Loucy (cell line): ENCODE measurements at regions not wholly inside any gene's neighbourhood (a gene's known extent, or its start where the extent isn't known, plus 50 kb on each side); places are given as distances from the start of the nearest gene placed in this dataset.

Experiments used
- H2AFZ ChIP-seq: fragments of 200-600 bp; sonication (generic); 2 replicates; pipeline ENCODE4 v1.6.0; 2016; ENCODE audit warnings: antibody characterized with exemption, mild to moderate bottlenecking, low read length, moderate library complexity
- H3F3A ChIP-seq: fragments of 200-600 bp; 2 replicates; pipeline ENCODE4 v1.6.0; 2016; ENCODE audit warnings: antibody characterized with exemption, low read depth, mild to moderate bottlenecking
- H3K27me3 ChIP-seq: fragments of 200-600 bp; sonication (generic); 2 replicates; pipeline ENCODE4 v1.6.1; 2014; ENCODE audit warnings: low read length, mild to moderate bottlenecking; ENCODE audit not compliant: insufficient read depth, poor library complexity, severe bottlenecking
- H3K36me3 ChIP-seq: fragments of 200-600 bp; sonication (generic); 2 replicates; pipeline ENCODE4 v1.6.1; 2016; ENCODE audit warnings: low read length; ENCODE audit not compliant: insufficient read depth
- H3K4me1 ChIP-seq: fragments of 200-600 bp; sonication (generic); 2 replicates; pipeline ENCODE4 v1.5.1; 2014; ENCODE audit warnings: low read length, mild to moderate bottlenecking; ENCODE audit not compliant: insufficient read depth, poor library complexity, severe bottlenecking
- H3K4me2 ChIP-seq: fragments of 200-600 bp; sonication (generic); 2 replicates; pipeline ENCODE4 v1.6.0; 2014; ENCODE audit warnings: antibody characterized with exemption, low read length, low read depth, mild to moderate bottlenecking; ENCODE audit not compliant: poor library complexity, severe bottlenecking
- H3K4me3 ChIP-seq: fragments of 200-600 bp; sonication (generic); 2 replicates; pipeline ENCODE4 v1.5.1; 2014; ENCODE audit warnings: low read length, mild to moderate bottlenecking, mixed read lengths; ENCODE audit not compliant: poor library complexity, severe bottlenecking
- H3K79me2 ChIP-seq: fragments of 200-600 bp; sonication (generic); 2 replicates; pipeline ENCODE4 v1.6.1; 2014; ENCODE audit warnings: low read length; ENCODE audit not compliant: insufficient read depth
- H3K9ac ChIP-seq: fragments of 200-600 bp; sonication (generic); 2 replicates; pipeline ENCODE4 v1.6.0; 2014; ENCODE audit warnings: mild to moderate bottlenecking, low read depth, low read length, moderate library complexity; ENCODE audit not compliant: poor library complexity, severe bottlenecking
- H3K9me2 ChIP-seq: fragments of 200-600 bp; sonication (generic); replicated peaks from 2 replicates; pipeline ENCODE4 v1.6.1; 2016; ENCODE audit warnings: low read depth, low read length, mixed read lengths
- H3K9me3 ChIP-seq: fragments of 200-600 bp; sonication (generic); 2 replicates; pipeline ENCODE4 v1.6.1; 2014; ENCODE audit warnings: mild to moderate bottlenecking, antibody characterized with exemption, low read length, low read depth; ENCODE audit not compliant: insufficient read depth
- H4K20me1 ChIP-seq: fragments of 200-600 bp; sonication (generic); 2 replicates; pipeline ENCODE4 v1.6.0; 2014; ENCODE audit warnings: antibody characterized with exemption, low read length, mild to moderate bottlenecking; ENCODE audit not compliant: insufficient read depth, poor library complexity, severe bottlenecking
- CTCF ChIP-seq: fragments of 200-600 bp; sonication (generic); conservative IDR thresholded peaks from 2 replicates; pipeline ENCODE4 v1.5.1; 2014; ENCODE audit warnings: mild to moderate bottlenecking, antibody characterized with exemption, low read length
- EZH2phosphoT487 ChIP-seq: fragments of 200-600 bp; IDR thresholded peaks from 2 replicates; pipeline ENCODE4 v1.6.1; 2018; ENCODE audit warnings: antibody characterized with exemption, mild to moderate bottlenecking, moderate library complexity, borderline replicate concordance

GRCh38 chr4:159606835-159607234, 504.0 kb downstream of the RAPGEF2 start:
- Histone ChIP-seq H3K9ac (no peak overlapping the region), H3K4me3 (no peak overlapping the region), H3K4me2 (no peak overlapping the region), H3F3A (no peaks in the 10 kb centered on the region), H3K9me2 (no peaks in the 10 kb centered on the region), H2AFZ (no peak overlapping the region), H3K4me1 (no peaks in the 10 kb centered on the region), H3K9me3 (no peaks in the 10 kb centered on the region), H3K27me3 (no peaks in the 10 kb centered on the region), H4K20me1 (no peaks in the 10 kb centered on the region), H3K79me2 (no peaks in the 10 kb centered on the region), H3K36me3 (no peaks in the 10 kb centered on the region)
- TF ChIP-seq CTCF (no peak), EZH2phosphoT487 (no peak)

GRCh38 chr4:159607809-159608208, 504.9 kb downstream of the RAPGEF2 start:
- H3K4me3 ChIP-seq, result no peak overlapping the region
- no peak for TF ChIP-seq EZH2phosphoT487
- TF ChIP-seq CTCF, result no peak
- no peaks in the 10 kb centered on the region for H3K36me3 ChIP-seq
- H3F3A ChIP-seq, result no peaks in the 10 kb centered on the region
- no peak overlapping the region for H3K4me2 ChIP-seq
- no peaks in the 10 kb centered on the region for H3K79me2 ChIP-seq
- no peak overlapping the region for H2AFZ ChIP-seq
- no peaks in the 10 kb centered on the region for H3K27me3 ChIP-seq
- H3K4me1 ChIP-seq, result no peaks in the 10 kb centered on the region
- no peaks in the 10 kb centered on the region for H3K9me2 ChIP-seq
- no peaks in the 10 kb centered on the region for H4K20me1 ChIP-seq
- no peaks in the 10 kb centered on the region for H3K9me3 ChIP-seq
- no peak overlapping the region for H3K9ac ChIP-seq

- TF ChIP-seq EZH2phosphoT487 (no peak), CTCF (no peak)
- Histone ChIP-seq H3K9me3 (no peaks in the 10 kb centered on the region), H4K20me1 (no peaks in the 10 kb centered on the region), H3K4me1 (no peaks in the 10 kb centered on the region), H2AFZ (no peak overlapping the region), H3K4me3 (no peak overlapping the region), H3K36me3 (no peaks in the 10 kb centered on the region), H3K4me2 (no peak overlapping the region), H3K27me3 (no peaks in the 10 kb centered on the region), H3K9ac (no peak overlapping the region), H3F3A (no peaks in the 10 kb centered on the region), H3K79me2 (no peaks in the 10 kb centered on the region), H3K9me2 (no peaks in the 10 kb centered on the region)
Observed at GRCh38 chr4:159608436-159608835, 505.6 kb downstream of the RAPGEF2 start.
